ENCODE measurements at regions not wholly inside any gene's neighbourhood (a gene's known extent, or its start where the extent isn't known, plus 50 kb on each side); places are given as distances from the start of the nearest gene placed in this dataset.

GRCh38 chr11:116507016-116507415, 265.8 kb downstream of the BUD13 start:
- in situ Hi-C loops (cut with MboI; ENCODE audit: low sequenced_read_pairs in 4 of 4) = no loop called here
- Histone ChIP-seq H3K4me3 (no peak overlapping the region), H3K4me1 (peaks cover 2 to 5% of the 10 kb centered on the region in 2 donors), H3K27me3 (peaks cover 0 to 4% (median 3%) of the 10 kb centered on the region in 3 donors), H3K27ac (no peak overlapping the region), H3K9me3 (no peaks in the 10 kb centered on the region), H3K36me3 (no peaks in the 10 kb centered on the region)
- DNase-seq (no peak), ATAC-seq (no peak)
- intact Hi-C loops (cut with DNase I; ENCODE audit: low total_unique reads) = no loop called here
- no peak for TF ChIP-seq POLR2A (IDR thresholded peaks at IDR 0.05)
- no peak for TF ChIP-seq CTCF (IDR thresholded peaks at IDR 0.05 in 4 of 5, conservative IDR thresholded peaks at IDR 0.05 in 1 of 5)

DNA sequence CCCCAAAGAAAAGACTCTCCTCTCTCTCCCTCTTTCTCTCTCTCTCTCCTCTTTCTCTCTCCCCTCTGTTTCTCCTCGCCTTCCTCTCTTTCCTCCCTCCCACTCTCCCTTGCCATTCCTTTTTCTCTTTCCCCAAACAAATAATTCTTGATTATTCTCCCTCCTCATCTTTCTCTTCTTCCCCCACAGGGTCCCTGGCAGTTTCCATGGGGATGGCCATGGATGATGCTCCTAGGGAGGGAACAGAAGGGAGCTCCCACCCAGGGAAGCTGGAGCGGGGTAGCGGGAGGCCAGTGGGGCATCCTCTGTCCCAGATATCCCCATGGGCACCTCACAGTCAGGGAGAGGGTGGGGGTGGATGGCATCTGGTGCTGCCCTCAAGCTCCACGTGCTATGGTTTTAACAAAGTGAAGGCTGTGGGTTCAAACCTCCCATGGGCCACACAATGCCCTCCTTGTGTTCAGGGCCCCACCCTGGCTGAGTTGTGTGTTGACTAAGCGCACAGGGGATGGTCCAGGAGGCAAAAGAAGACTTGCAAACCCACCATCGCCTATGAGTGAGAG, 266.4 kb downstream of the BUD13 start:
- TF ChIP-seq CTCF (IDR thresholded peaks at IDR 0.05 in 4 of 5, conservative IDR thresholded peaks at IDR 0.05 in 1 of 5) = no peak
- TF ChIP-seq POLR2A (IDR thresholded peaks at IDR 0.05) = no peak
- in situ Hi-C loops (cut with MboI; ENCODE audit: low sequenced_read_pairs in 4 of 4) (no loop called here), intact Hi-C loops (cut with DNase I; ENCODE audit: low total_unique reads) (no loop called here)
- DNase-seq = no peak
- Histone ChIP-seq H3K27me3 (peaks cover 0 to 3% (median 2%) of the 10 kb centered on the region in 3 donors), H3K36me3 (no peaks in the 10 kb centered on the region), H3K4me1 (peaks cover 2 to 5% of the 10 kb centered on the region in 2 donors), H3K9me3 (no peaks in the 10 kb centered on the region), H3K4me3 (no peak overlapping the region), H3K27ac (no peak overlapping the region)
- ATAC-seq = no peak

DNA sequence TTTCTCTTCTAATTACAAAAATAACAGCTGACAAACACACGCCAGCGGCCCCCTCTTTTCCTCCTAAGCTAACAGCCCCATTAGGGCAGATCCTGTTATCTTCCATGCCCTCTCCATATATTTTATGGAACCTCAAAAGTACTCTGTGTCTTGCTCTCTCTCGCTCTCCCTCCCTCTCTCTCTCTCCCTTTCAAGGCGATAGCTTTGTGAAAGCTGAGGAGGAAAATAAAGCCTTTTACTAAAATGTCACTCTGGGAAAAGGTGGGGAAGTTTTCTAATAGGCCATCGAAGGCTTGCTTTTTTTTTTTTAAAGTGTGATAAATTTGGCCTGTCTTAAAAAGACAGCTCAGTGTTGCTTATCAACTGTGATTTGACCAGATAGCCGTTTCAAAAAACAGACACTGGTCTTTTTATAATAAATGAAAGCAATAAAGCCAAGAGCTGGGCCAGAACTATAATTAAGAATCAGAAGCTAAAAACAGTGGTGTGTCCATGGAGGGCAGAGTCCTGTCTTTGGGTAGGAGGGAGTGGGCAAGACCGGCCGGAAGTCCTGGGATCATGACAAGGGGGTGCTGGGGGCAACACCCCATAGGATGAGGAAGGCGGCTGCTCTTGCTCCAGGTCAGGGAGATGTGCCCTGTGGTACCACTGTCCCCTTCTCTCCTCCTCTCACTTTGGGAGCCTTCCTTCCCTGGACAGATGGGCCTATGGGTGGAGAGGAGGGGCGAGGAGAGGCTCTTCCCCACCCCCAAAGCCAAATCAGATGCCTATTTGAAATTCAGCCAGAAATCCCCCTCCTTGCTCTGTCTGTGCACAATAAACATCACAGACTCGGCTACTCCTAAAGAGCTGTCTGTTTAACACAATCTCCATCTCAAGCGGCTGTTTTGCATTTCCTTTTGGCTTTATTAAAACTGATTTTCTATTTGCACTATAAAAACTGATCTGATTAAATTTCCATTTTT, 267.2 kb downstream of the BUD13 start:
- H3K4me1 ChIP-seq = peaks cover 2 to 5% of the 10 kb centered on the region in 2 donors
- TF ChIP-seq POLR2A (IDR thresholded peaks at IDR 0.05) = no peak
- no peak for TF ChIP-seq CTCF (IDR thresholded peaks at IDR 0.05 in 4 of 5, conservative IDR thresholded peaks at IDR 0.05 in 1 of 5)
- no peak overlapping the region for H3K27ac ChIP-seq
- in situ Hi-C loops (cut with MboI; ENCODE audit: low sequenced_read_pairs in 4 of 4) = no loop called here
- peaks cover 0 to 11% (median 7%) of the 10 kb centered on the region in 3 donors for H3K27me3 ChIP-seq
- DNase-seq (no peak), ATAC-seq (no peak)
- no peaks in the 10 kb centered on the region for H3K9me3 ChIP-seq
- H3K36me3 ChIP-seq = no peaks in the 10 kb centered on the region
- intact Hi-C loops (cut with DNase I; ENCODE audit: low total_unique reads) = no loop called here
- no peak overlapping the region for H3K4me3 ChIP-seq

DNA sequence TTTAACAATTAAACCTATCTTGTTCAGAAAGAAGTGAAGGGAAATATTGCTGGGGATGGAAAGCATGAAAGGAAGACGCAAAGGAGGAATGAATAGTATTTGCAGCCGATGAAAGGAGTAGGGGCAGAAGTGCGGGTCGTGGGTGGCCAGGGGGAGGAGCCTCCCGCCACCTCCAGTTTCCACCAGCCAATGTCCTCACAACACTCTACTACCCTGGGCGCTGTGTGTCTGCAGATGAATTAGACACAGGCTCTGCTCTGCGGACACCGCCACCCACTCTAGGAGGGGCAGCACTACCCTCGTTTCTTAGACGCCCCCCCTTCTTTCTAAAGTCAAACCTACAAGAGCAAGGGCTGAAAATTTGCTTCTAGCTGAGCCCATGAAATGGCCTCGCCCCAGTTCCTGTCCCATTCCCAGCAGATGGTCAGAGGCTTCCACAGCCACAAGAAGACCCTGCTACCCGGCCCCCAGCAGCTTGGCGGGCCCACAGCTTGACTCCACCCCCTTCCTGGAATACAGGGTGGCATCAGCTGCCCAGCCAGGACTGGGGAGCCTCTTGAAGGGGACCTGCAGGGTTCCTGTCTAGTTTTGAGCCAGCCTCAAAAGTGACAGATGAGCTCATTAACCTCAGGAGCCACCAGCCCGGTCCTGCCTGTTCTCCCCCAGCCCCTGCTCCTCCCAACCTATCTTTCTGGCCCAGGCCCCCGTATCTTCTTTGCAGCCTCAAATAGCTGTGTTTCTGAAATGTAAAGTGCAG, 268.1 kb downstream of the BUD13 start:
- intact Hi-C loops (cut with DNase I; ENCODE audit: low total_unique reads) (no loop called here), in situ Hi-C loops (cut with MboI; ENCODE audit: low sequenced_read_pairs in 4 of 4) (no loop called here)
- Histone ChIP-seq H3K4me1 (peaks cover 2 to 5% of the 10 kb centered on the region in 2 donors), H3K9me3 (no peaks in the 10 kb centered on the region), H3K4me3 (no peak overlapping the region), H3K27me3 (peaks cover 5 to 16% (median 11%) of the 10 kb centered on the region in 3 donors), H3K27ac (no peak overlapping the region), H3K36me3 (no peaks in the 10 kb centered on the region)
- DNase-seq = no peak
- no peak for ATAC-seq
- no peak for TF ChIP-seq CTCF (IDR thresholded peaks at IDR 0.05 in 4 of 5, conservative IDR thresholded peaks at IDR 0.05 in 1 of 5)
- TF ChIP-seq POLR2A (IDR thresholded peaks at IDR 0.05) = no peak

Data from gastrocnemius medialis (tissue), 4 donors.